ENCODE measurements at regions not wholly inside any gene's neighbourhood (a gene's known extent, or its start where the extent isn't known, plus 50 kb on each side); places are given as distances from the start of the nearest gene placed in this dataset.

DNA sequence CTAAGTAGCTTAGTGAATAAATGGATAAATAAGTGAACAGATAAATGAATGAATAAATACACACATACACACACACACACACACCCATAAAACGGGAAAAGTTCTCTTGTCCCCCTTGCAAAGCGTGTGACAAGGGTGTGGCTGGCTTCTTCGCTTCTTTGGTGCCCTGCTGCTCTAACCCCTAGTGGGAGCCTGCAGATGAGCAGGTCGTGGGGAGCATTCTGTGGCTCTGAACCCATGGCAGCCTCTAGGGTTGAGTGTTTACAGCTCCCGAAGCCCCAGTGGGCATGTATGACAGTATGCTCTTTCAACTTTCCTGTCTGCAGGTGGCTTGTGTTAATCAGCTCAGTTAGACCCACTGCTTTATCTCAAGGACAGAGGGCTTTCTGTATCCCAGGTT, 582.3 kb downstream of the EDEM1 start:
- TF ChIP-seq, protein P1, sequence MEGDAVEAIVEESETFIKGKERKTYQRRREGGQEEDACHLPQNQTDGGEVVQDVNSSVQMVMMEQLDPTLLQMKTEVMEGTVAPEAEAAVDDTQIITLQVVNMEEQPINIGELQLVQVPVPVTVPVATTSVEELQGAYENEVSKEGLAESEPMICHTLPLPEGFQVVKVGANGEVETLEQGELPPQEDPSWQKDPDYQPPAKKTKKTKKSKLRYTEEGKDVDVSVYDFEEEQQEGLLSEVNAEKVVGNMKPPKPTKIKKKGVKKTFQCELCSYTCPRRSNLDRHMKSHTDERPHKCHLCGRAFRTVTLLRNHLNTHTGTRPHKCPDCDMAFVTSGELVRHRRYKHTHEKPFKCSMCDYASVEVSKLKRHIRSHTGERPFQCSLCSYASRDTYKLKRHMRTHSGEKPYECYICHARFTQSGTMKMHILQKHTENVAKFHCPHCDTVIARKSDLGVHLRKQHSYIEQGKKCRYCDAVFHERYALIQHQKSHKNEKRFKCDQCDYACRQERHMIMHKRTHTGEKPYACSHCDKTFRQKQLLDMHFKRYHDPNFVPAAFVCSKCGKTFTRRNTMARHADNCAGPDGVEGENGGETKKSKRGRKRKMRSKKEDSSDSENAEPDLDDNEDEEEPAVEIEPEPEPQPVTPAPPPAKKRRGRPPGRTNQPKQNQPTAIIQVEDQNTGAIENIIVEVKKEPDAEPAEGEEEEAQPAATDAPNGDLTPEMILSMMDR (IDR thresholded peaks at IDR 0.05; ENCODE audit: insufficient read depth, low read depth, low read length): no peak
- no peak for TF ChIP-seq EZH2 (IDR thresholded peaks at IDR 0.05; ENCODE audit: insufficient read depth, low read length)
